ENCODE measurements at regions not wholly inside any gene's neighbourhood (a gene's known extent, or its start where the extent isn't known, plus 50 kb on each side); places are given as distances from the start of the nearest gene placed in this dataset.

GRCh38 chr2:173441222-173441621 is 86.5 kb downstream of the CDCA7 start:
- no peaks in the 10 kb centered on the region for H3K36me3 ChIP-seq (ENCODE audit: insufficient read depth, low read length)
- no peak overlapping the region for H3K27ac ChIP-seq (ENCODE audit: low read length)
- no peak overlapping the region for H3K4me3 ChIP-seq (ENCODE audit: low read length)
- no peaks in the 10 kb centered on the region for H3F3A ChIP-seq (ENCODE audit: insufficient read depth, low read length, poor library complexity, severe bottlenecking)
- no peak overlapping the region for H3K9ac ChIP-seq (ENCODE audit: low read length)
- H3K4me2 ChIP-seq (ENCODE audit: low read length), result no peak overlapping the region
- H3K9me3 ChIP-seq (ENCODE audit: low read length), result no peaks in the 10 kb centered on the region
- no peak overlapping the region for H2AFZ ChIP-seq (ENCODE audit: low read depth, low read length)
- no peaks in the 10 kb centered on the region for H3K79me2 ChIP-seq (replicated peaks; ENCODE audit: insufficient read depth, low read length)
- no peaks in the 10 kb centered on the region for H3K27me3 ChIP-seq (ENCODE audit: insufficient read depth, low read depth, low read length)
- TF ChIP-seq CTCF (IDR thresholded peaks at IDR 0.05; ENCODE audit: poor library complexity, severe bottlenecking) (no peak), TAF1 (IDR thresholded peaks at IDR 0.05; ENCODE audit: low read depth) (no peak), SMC3 (conservative IDR thresholded peaks at IDR 0.05; ENCODE audit: poor library complexity) (no peak), EP300 (conservative IDR thresholded peaks at IDR 0.05; ENCODE audit: poor library complexity, severe bottlenecking) (no peak), POLR2AphosphoS5 (IDR thresholded peaks at IDR 0.05) (no peak), EZH2 (IDR thresholded peaks at IDR 0.05; ENCODE audit: borderline replicate concordance, insufficient read depth, low read length, poor library complexity, severe bottlenecking) (no peak), MXI1 (conservative IDR thresholded peaks at IDR 0.05; ENCODE audit: poor library complexity, severe bottlenecking) (no peak), RAD21 (conservative IDR thresholded peaks at IDR 0.05) (no peak)
- TF ChIP-seq, protein P1, sequence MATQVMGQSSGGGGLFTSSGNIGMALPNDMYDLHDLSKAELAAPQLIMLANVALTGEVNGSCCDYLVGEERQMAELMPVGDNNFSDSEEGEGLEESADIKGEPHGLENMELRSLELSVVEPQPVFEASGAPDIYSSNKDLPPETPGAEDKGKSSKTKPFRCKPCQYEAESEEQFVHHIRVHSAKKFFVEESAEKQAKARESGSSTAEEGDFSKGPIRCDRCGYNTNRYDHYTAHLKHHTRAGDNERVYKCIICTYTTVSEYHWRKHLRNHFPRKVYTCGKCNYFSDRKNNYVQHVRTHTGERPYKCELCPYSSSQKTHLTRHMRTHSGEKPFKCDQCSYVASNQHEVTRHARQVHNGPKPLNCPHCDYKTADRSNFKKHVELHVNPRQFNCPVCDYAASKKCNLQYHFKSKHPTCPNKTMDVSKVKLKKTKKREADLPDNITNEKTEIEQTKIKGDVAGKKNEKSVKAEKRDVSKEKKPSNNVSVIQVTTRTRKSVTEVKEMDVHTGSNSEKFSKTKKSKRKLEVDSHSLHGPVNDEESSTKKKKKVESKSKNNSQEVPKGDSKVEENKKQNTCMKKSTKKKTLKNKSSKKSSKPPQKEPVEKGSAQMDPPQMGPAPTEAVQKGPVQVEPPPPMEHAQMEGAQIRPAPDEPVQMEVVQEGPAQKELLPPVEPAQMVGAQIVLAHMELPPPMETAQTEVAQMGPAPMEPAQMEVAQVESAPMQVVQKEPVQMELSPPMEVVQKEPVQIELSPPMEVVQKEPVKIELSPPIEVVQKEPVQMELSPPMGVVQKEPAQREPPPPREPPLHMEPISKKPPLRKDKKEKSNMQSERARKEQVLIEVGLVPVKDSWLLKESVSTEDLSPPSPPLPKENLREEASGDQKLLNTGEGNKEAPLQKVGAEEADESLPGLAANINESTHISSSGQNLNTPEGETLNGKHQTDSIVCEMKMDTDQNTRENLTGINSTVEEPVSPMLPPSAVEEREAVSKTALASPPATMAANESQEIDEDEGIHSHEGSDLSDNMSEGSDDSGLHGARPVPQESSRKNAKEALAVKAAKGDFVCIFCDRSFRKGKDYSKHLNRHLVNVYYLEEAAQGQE (IDR thresholded peaks at IDR 0.05; ENCODE audit: borderline replicate concordance), result no peak
- H4K20me1 ChIP-seq (ENCODE audit: insufficient read depth), result no peaks in the 10 kb centered on the region
- H3K9me2 ChIP-seq (ENCODE audit: insufficient read depth, low read length), result no peaks in the 10 kb centered on the region

- Histone ChIP-seq H3K4me2 (ENCODE audit: low read length) (no peak overlapping the region), H3K9me3 (ENCODE audit: low read length) (no peaks in the 10 kb centered on the region), H3F3A (ENCODE audit: insufficient read depth, low read length, poor library complexity, severe bottlenecking) (no peaks in the 10 kb centered on the region), H3K36me3 (ENCODE audit: insufficient read depth, low read length) (no peaks in the 10 kb centered on the region), H4K20me1 (ENCODE audit: insufficient read depth) (no peaks in the 10 kb centered on the region), H3K9ac (ENCODE audit: low read length) (no peak overlapping the region), H3K9me2 (ENCODE audit: insufficient read depth, low read length) (no peaks in the 10 kb centered on the region), H3K27me3 (ENCODE audit: insufficient read depth, low read depth, low read length) (no peaks in the 10 kb centered on the region), H3K27ac (ENCODE audit: low read length) (no peak overlapping the region), H3K79me2 (replicated peaks; ENCODE audit: insufficient read depth, low read length) (no peaks in the 10 kb centered on the region), H3K4me3 (ENCODE audit: low read length) (no peak overlapping the region), H2AFZ (ENCODE audit: low read depth, low read length) (no peak overlapping the region)
- TF ChIP-seq EP300 (conservative IDR thresholded peaks at IDR 0.05; ENCODE audit: poor library complexity, severe bottlenecking), result no peak
- TF ChIP-seq EZH2 (IDR thresholded peaks at IDR 0.05; ENCODE audit: borderline replicate concordance, insufficient read depth, low read length, poor library complexity, severe bottlenecking), result no peak
- TF ChIP-seq POLR2AphosphoS5 (IDR thresholded peaks at IDR 0.05), result no peak
- TF ChIP-seq, protein P1 (IDR thresholded peaks at IDR 0.05; ENCODE audit: borderline replicate concordance), result no peak
- TF ChIP-seq RAD21 (conservative IDR thresholded peaks at IDR 0.05), result no peak
- no peak for TF ChIP-seq SMC3 (conservative IDR thresholded peaks at IDR 0.05; ENCODE audit: poor library complexity)
- no peak for TF ChIP-seq CTCF (IDR thresholded peaks at IDR 0.05; ENCODE audit: poor library complexity, severe bottlenecking)
- no peak for TF ChIP-seq MXI1 (conservative IDR thresholded peaks at IDR 0.05; ENCODE audit: poor library complexity, severe bottlenecking)
- no peak for TF ChIP-seq TAF1 (IDR thresholded peaks at IDR 0.05; ENCODE audit: low read depth)
These were observed 87.9 kb downstream of the CDCA7 start for GRCh38 chr2:173442542-173442941.

Measured in neural cell (in vitro differentiated cells).